ENCODE measurements at regions not wholly inside any gene's neighbourhood (a gene's known extent, or its start where the extent isn't known, plus 50 kb on each side); places are given as distances from the start of the nearest gene placed in this dataset.
"Not testable (repeated sequence)": the region's sequence is repeated elsewhere in the genome, so short reads cannot be mapped to it uniquely, and the experiment has no call there.

GRCh38 chr1:229132106-229132443 is 138.8 kb upstream of the RAB4A start:
- no peak for DNase-seq (ENCODE audit: low read depth in 2 of 2)

GRCh38 chr1:229132706-229133105 is 138.2 kb upstream of the RAB4A start:
- DNase-seq (ENCODE audit: low read depth in 2 of 2): no peak

DNA sequence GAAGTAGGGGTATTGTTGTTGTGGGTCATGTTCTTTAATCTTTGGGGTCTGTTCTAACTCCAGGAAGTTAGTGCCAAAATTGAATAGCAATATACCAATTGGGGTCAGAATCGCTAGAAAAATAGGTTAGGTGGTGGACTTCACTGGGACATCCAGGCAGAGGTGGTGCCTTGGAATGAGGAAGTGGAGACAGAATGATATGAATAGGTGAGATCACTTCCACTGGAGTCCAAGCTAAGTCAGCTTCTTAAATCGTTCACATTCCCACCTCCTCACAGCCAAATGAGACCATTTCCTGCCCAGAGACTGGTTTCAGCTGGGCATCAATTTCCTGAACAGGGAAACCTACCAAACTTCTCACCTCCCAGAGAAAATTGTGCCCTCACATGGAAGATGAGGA is 137.8 kb upstream of the RAB4A start:
- no peak for DNase-seq (ENCODE audit: low read depth in 2 of 2)

- DNase-seq (ENCODE audit: low read depth in 2 of 2): no peak
Measured at GRCh38 chr1:229133811-229134210, 137.1 kb upstream of the RAB4A start.

GRCh38 chr1:229134381-229135217 is 136.3 kb upstream of the RAB4A start:
- DNase-seq (ENCODE audit: low read depth in 2 of 2): not testable (repeated sequence)

DNA sequence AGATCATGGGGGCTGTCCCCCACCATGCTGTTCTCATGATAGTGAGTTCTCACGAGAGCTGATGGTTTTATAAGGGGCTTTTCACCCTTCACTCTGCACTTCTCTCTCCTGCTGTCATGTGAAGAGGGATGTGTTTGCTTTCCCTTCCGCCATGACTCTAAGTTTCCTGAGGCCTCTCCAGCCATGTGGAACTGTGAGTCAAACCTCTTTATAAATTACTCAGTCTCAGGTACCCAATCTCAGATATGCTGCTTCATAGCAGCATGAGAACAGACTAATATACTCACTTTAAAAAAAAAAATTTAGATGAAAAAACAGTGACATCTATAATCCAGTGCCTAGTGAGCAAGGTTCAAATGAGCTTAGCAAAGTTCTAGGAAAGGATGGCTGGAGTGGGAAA is 135.1 kb upstream of the RAB4A start:
- DNase-seq (ENCODE audit: low read depth in 2 of 2): no peak

GRCh38 chr1:229136822-229137221 is 134.1 kb upstream of the RAB4A start:
- no peak for DNase-seq (ENCODE audit: low read depth in 2 of 2)

DNA sequence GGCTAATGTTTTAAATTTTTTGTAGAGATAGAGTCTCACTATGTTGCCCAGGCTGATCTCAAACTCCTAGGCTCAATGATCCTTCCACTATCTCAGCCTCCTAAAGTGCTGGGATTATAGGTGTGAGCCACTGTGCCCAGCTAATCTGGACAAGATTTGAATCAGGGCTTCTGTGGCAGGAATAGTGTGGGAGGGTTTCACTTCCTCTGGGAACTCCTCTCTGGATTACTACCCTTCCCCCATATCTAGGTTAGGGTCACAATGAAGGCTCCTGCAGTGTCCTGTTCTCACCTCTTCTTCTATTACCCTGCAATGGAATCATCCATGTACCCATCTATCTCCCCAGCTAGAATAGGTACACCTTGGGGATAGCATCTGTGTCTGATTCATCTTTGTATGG is 133.6 kb upstream of the RAB4A start:
- no peak for DNase-seq (ENCODE audit: low read depth in 2 of 2)

GRCh38 chr1:229138058-229138457 is 132.9 kb upstream of the RAB4A start:
- DNase-seq (ENCODE audit: low read depth in 2 of 2): no peak

- DNase-seq (ENCODE audit: low read depth in 2 of 2): no peak
Measured at GRCh38 chr1:229139331-229140118, 131.4 kb upstream of the RAB4A start.

DNA sequence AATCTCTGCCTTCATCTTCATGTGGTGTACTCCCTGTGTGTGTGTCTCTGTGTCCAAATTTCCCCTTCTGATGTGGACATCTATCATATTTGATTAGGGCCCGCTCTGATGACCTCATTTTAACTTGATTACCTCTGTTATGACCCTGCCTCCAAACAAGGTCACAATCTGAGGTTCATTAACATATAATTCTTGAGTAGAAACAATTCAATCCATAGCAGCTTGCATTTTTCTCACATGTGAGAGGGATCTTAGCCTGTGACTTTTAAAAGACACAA is 130.9 kb upstream of the RAB4A start:
- no peak for DNase-seq (ENCODE audit: low read depth in 2 of 2)

GRCh38 chr1:229141271-229141670 is 129.6 kb upstream of the RAB4A start:
- no peak for DNase-seq (ENCODE audit: low read depth in 2 of 2)

DNA sequence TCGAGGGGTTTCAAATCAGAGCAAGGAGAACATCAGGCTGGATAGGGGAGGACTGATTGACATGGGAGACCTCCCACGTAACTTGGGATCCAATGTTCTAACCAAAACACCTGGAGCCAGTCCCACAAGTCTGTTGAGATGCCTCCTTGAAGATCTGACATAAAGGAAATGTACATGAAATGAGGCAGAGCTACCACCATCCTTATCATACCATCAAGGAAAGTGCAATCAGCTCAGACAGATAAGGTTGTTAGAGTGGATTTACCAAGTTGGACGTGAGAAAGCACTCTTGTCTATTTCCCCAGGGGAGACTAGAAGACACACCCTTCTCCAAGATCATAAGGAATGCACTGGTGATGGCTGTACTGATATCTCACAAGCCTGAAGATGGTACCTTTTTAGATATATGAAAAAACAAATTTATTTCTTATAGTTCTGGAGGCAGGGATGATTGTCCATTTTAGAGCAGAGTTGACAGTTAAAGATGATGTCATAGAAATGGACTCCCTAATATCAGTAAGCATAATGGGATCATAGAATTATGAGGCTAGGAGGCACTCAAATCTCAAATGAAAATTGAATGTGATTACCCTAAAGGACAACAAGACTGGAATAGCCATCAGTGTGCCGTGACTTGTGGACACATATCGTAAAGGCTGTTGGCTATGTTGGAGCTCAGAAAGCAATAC is 129.1 kb upstream of the RAB4A start:
- no peak for DNase-seq (ENCODE audit: low read depth in 2 of 2)

GRCh38 chr1:229142471-229142870 is 128.4 kb upstream of the RAB4A start:
- DNase-seq (ENCODE audit: low read depth in 2 of 2): no peak

DNA sequence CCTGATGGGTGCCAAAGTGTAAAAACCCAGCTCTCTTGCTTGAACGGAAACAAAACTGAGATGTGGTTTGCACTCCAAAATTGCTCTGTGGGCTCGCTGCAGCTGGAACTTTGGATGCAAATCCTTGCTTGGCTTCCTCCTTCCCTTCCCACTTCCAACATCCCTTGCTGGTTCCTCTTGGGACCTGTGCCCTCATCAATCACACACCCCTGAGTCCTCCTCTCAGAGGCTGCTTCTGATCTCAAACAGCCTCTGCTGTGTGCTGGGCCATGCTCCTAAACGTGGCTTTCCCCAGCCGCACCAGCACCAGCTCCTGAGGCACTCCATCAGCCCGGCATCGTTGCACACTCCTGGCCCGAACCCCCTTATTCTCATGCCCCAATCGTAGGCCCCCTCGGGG is 124.3 kb upstream of the RAB4A start:
- DNase-seq (ENCODE audit: low read depth in 2 of 2): no peak

GRCh38 chr1:229147072-229147471 is 123.8 kb upstream of the RAB4A start:
- no peak for DNase-seq (ENCODE audit: low read depth in 2 of 2)

- no peak for DNase-seq (ENCODE audit: low read depth in 2 of 2)
Measured at GRCh38 chr1:229148041-229148671, 122.8 kb upstream of the RAB4A start.

- DNase-seq (ENCODE audit: low read depth in 2 of 2): no peak
Measured at GRCh38 chr1:229148743-229149142, 122.2 kb upstream of the RAB4A start.

GRCh38 chr1:229149435-229149834 is 121.5 kb upstream of the RAB4A start:
- no peak for DNase-seq (ENCODE audit: low read depth in 2 of 2)

- DNase-seq (ENCODE audit: low read depth in 2 of 2): no peak
Measured at GRCh38 chr1:229150518-229150917, 120.4 kb upstream of the RAB4A start.

GRCh38 chr1:229151412-229151811 is 119.5 kb upstream of the RAB4A start:
- DNase-seq (ENCODE audit: low read depth in 2 of 2): not testable (repeated sequence)

DNA sequence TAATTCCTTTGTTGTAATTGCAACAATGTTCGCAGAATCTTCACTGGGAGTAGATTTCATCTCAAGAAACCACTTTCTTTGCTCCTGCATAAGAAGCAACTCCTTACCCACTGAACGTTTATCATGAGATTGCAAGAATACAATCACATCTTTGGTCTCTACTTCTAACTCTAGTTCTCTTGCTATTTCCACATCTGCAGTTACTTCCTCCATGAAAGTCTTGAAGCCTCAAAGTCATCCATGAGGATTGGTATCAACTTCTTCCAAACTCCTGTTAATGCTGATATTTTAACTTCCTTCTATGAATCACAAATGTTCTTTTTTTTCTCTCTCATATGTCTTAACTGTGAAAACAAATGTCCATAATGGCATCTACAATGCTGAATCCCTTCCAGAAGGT is 118.6 kb upstream of the RAB4A start:
- DNase-seq (ENCODE audit: low read depth in 2 of 2): no peak
